Suprapubic skin (tissue), 3 donors: ENCODE measurements at regions not wholly inside any gene's neighbourhood (a gene's known extent, or its start where the extent isn't known, plus 50 kb on each side); places are given as distances from the start of the nearest gene placed in this dataset.

Experiments used
- CTCF ChIP-seq, 2 donors: fragments of 200-600 bp in 1 of 2; fragments of 450-650 bp in 1 of 2; sonication (generic) in 1 of 2; IDR thresholded peaks; one replicate each; pipeline ENCODE4 v1.5.1; 2016 to 2019; ENCODE audit warnings: antibody characterized with exemption in 2 of 2, mild to moderate bottlenecking in 1 of 2, moderate library complexity in 1 of 2
- POLR2A ChIP-seq, 2 donors: fragments of 450-650 bp; IDR thresholded peaks; one replicate each; pipeline ENCODE4 v1.6.1; 2017; ENCODE audit warnings: antibody characterized with exemption in 2 of 2, mild to moderate bottlenecking in 2 of 2, moderate library complexity in 2 of 2

- TF ChIP-seq CTCF (IDR thresholded peaks at IDR 0.05) (no peak), POLR2A (IDR thresholded peaks at IDR 0.05) (no peak)
Measured at GRCh38 chr5:44183312-44183711, 205.9 kb downstream of the FGF10 start.
